Stimulated activated CD8-positive, alpha-beta memory T cell treated with anti-CD3 and anti-CD28 coated beads, Interleukin-15, amount 100 ng/mL, for 4 hours (primary cell): ENCODE measurements at regions not wholly inside any gene's neighbourhood (a gene's known extent, or its start where the extent isn't known, plus 50 kb on each side); places are given as distances from the start of the nearest gene placed in this dataset.

ENCODE experiments used
- DNase-seq, 2 donors: peaks; one replicate each; pipeline ENCODE4 v3.0.0-alpha.2; 2020; ENCODE audit warnings: low read depth in 2 of 2

DNA sequence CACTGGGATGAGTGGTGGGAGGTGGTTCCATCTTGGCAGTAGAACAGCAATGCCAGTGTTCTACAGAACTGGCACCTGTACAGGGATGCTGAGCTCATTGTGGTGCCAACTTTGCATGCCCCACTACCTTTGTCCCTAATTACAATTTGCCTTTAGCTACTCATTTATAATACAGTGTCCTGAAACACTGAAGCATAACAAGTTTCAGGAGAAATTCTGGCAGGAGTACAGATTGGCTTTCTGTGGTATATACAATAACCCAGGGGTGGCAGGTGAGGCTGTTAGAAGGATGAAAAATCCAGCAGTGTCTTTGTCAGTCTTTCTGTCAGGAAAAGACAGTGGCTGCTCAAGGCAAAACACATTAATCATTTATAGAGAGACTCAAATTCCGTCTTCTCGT, 240.3 kb downstream of the FAM76B start:
- no peak for DNase-seq

DNA sequence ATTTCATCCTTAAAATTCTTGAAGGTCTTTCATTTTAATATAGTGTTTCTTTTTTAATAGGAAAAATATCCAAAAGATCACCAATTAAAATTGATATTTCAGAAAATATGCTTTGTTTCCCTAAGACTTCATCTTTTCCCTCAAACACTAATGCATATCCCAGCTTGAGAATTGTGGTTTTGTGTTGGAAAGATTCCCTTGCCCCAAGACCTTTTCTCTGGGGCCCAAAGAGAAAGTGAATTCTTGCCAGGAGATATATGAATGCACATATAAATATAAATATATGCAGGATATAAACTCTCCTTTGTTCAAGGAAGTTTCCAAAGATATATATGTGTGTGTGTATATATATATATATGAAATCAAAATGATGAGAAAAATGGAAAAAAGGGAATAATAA, 241.2 kb downstream of the FAM76B start:
- DNase-seq = no peak

DNA sequence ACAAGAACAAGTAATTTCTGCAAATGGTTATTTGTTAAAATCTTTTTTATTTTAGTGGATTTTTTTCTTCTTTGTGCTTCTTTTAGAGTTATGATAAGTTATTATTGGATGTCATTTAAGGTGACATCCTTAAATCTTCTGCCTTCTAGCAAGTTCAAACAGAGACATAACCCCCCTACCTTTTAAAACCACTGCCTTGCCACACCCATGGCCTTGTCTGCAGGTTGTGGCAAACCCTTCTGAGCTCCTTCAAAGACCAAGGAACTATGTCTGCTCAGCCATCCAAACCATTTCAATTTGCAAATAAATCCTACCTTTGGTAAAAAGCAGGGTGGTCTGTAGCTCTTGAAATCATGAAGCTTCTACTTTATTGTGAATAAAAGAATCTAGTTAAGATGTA, 241.6 kb downstream of the FAM76B start:
- DNase-seq = no peak

DNA sequence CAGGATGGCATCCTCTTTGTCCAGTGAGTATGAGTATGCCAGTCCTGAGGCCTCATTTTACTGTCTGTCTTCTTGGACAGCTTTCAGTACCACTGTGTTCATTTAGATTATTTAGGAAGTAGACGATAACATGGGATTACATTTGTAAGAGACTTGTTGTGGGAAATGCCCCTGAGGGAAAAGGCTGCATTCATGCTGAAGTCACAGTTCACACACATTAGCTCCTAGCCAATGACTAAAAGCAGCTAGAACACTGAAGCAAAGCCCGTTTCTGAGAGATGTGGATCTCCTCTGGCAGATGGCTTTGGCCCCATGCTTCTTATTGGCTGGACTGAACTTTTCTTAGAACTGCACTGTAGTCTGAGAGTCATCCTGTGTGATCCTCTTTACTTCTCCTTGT, 242.4 kb downstream of the FAM76B start:
- no peak for DNase-seq

DNA sequence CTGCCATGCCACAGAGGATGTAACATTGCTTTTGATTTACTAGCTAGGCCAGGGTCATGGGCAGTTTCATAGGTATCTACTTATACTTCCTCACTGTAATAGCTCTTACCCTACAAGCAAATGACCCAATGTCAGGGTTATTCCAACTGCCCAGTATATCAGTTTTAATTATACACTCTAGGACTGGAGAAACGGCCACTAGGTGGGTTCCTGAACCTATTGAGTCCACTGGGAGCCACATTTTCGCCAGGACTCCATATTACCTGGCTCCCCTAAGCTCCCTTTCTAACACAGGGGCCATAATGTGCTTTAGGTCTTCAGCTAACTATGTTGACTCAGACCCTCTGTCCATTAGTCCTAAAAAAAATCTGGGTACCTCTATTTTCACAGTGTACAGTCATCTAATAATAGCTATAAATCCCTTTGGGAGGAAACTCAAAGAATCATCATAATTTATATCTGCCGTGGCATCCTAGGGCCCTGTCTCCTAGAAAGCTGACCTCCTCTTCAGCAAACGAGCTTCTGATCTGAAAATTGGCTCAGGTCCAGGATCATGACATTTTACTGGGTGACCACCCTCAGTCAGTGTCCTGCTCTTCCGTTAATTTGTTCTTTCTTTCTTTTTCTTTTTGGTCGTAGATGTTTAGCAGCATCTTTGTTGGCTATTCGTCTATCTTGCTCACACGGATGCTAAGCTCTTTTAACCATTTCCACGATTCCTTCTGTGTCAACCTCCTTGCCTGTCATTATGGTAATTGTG, 244.3 kb downstream of the FAM76B start:
- no peak for DNase-seq

DNA sequence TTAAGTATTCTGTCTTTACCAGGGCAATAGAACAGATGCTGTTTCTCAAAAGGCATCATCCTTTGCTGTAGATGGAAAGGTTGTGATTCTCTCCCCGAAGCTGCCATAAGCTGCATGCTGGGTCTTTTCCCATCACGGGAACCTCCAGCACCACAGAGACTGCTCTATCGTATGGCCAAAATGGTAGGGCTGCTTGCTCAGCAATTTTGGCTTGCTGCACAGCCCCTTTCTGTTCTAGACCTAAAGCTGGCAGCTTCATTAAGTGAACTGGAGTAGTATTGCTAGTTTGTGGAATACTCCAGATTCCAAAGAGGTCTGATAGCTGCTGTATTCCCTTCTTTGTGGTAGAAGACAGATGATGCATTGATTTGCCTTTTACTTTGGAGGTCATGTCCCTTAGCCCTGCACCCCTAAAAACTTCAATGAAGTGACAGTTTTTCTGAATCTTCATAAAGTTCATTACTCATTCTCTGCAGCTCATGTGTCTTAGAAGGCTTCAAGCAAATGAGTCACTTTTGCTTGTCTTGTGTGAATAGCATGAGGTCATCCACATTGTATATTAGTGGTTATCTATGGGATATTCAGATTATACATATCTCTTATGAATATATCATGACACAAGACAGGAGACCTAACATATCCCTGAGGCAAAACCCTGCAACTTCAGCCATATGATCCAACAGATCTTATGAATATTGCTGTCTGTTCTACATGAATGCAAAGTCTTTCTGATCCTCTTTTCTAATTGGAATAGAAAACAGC, 245.3 kb downstream of the FAM76B start:
- no peak for DNase-seq

DNA sequence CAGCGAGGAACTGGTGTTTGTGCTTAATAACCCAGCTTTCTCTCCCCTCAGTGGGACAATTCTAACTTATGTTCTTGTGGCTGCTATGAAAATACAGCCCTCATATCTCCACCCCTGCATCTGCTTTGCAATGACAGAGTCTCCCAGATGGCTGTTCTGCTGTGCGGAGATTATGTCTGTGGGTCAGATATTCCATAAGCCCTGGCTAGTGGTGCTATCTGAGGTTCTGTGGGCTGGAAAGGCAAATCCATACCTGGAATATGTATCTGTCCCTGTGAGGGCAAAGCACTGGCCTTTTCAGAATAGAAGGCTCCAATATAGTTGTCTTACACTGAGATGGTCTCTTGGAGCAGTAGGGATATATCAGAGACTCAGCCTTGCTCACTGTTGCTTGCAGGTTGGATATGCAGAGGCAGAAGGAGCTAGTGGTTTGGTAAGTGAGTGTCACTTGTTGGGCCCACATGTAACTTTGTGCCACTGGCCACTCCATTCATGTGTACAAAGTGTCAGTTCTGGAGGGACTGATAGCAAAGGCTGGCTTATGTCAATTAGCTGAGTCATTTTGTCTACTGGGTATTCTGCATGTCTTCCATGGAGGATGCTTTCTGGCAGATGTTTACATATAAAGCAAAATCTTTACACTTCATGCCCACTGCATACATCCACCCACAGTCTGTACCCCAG, 246.6 kb downstream of the FAM76B start:
- no peak for DNase-seq

DNA sequence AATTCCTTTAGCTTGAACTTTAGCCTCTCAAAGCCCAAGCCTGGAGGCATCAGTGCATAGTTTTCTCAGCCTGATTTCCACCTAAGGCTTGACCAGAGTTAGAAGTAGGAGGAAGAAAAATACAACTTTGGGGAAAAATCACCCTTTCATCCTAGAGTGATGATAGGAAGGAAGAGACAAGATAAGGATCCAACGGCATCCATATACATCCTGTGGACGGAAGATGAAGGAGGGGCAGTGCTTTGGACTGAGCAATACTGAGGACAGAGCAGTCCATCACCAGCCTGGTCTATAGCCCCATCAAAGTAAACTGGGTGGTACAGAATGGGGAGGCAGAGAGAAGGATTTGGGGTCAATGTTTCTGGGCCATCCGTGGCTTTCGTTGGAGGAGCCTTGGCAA, 247.9 kb downstream of the FAM76B start:
- DNase-seq = no peak

DNA sequence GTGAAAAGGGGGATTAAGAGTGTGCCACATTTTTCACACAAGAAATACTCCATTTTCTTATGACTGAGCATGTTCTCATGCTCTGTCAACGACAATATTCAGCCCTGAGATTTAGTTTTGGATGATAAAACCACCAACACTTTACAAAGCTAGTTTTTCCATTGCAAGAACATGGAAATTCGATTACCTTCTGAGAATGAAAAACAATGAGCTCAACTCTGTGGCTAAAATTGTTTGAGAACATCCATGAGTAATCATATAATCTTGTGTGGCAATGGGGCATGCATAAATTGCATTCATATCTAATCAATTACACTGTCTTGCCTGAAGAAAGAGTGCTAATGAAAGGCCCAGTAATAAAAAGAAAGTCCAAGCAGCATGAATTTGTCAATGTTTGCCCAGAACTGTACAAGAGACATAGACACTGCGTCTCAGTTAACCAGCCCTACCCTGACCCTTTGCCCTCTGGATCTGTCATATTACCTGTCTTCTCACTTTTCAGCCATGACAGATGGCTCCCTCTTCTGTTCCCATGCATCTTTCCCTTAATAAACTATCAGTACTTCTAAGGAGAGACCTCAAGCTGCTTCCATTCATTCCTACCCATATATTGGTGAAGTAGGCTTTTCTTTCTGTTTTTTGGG, 253.4 kb downstream of the FAM76B start:
- DNase-seq = no peak

DNA sequence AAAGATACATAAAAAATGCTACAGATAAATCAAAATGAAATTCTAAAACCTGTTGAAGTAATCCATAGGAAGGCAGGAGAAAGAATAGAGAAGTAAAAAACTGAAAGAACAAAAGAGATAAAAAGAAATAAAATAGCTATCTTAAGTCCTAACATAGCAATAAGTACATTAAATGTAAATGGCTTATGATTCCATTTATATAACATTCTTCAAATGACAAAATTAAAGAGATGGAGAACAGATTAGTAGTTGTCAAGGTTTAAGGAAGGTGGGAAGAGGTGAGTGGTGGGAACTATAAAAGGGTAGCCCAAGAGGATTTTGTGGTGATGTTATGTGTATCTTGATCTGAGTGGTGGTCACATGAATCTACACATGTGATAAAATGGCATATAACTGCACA, 254.8 kb downstream of the FAM76B start:
- DNase-seq = no peak

DNA sequence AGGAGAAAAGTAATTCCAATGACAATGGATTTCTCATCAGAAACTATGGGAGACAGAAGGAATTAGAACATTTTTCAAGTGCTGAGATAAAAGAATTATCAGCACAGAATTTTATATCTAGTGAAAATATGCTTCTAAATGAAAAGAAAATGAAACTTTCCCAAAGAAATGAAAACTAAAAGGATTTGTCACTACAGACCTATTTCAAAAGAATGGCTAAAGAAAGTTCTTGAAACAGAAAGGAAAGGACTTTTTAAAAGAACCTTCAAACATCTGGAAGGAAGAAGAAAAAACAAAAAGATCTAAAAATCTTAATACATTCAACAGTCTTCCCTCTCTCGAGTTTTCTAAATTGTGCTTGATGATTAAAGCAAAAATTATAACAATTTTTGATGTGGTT, 255.4 kb downstream of the FAM76B start:
- no peak for DNase-seq

DNA sequence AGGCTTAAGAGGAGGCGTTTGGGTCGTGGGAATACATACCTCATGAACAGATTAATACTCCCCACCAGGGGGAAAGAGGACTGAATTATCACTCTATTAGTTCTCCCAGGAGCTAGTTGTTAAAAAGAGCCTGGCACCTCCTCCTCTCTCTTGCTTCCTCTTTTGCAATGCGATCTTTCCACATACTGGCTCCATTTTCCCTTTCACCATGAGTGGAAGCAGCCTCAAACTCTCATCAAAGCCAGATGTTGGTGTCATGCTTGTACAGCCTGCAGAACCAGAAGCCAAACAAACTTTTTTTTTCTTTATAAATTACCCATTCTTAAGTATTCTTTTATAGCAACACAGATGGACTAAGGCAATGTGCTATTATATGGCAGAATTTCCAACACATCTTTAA, 258.5 kb downstream of the FAM76B start:
- no peak for DNase-seq

DNA sequence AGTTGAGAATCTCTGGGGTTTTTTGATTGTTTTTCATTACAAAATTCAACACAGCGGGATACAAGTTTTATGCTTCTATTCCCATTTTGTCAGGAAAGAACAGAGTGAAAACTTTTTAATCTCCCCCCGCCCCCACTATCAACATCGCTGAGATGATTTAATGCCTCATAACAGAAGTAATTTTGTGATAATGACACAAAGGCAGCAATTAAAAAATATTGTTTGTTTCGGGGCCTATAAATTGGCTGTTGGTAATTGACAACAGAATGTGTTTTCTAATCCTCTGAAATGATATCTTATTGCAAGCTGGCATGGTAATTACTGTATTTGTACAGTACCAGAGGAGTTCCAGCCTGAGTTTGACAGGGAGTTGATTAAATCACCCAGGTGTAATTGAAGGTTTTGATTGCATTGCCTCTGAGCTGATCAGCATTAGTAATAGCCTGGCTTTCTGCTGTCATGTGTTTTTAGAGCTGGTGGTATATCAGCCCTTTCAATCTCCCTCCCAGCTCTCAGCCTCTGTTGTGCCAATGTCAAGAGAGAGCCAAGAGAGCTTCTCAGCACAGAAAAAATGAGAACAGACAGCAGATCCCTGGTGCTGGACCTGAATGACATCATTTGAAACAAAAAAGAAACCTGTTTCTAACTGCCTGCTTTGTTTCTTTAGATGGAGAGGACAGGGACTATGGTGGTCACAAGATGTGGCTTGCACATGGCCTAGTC, 265.1 kb downstream of the FAM76B start:
- no peak for DNase-seq

DNA sequence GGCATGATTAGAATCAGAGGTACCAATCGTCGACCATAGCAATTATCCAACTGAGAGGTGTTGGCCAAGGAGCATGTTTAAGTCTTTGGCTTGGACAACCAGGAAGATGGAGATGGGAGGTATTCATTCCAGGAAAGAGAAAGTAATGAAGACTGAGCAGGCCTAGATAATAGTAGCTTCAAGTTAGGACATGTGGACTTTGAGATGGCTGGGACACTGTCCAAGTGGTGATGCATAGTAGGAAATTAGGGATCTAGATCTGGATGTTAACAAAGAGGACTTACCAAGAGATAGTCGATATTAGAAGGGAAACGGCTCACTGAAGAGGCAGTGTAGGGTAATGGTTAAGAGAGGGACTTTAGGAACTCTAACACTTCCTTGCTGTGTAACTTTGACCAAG, 266.7 kb downstream of the FAM76B start:
- DNase-seq = no peak

DNA sequence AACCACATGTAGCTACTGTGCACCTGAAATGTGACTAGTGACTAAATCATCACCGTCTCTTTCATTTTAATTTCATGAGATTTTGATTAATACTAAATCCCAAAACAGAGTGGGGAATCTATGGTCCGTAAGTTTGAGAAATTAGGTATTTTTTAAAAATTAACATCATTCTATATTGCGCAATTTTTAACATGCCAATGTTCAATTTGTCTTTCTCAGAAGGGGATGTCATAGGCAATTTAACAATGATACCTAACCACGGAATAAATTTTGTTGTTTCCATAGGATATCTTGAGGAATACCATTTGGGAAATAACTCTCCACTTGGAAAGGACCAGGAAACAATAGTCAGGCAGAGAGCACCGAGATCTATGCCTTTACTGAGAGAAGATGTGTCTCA, 267.7 kb downstream of the FAM76B start:
- no peak for DNase-seq

DNA sequence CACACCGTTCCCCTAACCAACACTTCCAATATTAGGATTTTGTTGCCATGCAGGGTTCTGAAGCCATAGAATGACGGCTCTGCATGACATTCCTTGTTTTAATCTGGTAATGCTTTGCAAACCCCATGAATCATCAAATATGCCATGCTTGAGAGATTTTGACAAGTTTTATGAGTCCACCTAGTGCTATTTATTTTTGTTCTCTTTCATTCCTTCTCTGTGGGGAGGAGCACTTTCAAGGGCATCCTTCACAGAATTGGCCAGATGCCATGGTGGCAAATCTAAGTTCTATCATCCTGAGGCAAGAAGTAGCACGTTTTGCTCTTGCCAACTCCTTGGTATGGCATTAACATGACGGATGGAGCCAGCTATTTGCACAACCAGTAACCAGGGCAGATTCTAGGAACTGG, 268.4 kb downstream of the FAM76B start:
- no peak for DNase-seq

DNA sequence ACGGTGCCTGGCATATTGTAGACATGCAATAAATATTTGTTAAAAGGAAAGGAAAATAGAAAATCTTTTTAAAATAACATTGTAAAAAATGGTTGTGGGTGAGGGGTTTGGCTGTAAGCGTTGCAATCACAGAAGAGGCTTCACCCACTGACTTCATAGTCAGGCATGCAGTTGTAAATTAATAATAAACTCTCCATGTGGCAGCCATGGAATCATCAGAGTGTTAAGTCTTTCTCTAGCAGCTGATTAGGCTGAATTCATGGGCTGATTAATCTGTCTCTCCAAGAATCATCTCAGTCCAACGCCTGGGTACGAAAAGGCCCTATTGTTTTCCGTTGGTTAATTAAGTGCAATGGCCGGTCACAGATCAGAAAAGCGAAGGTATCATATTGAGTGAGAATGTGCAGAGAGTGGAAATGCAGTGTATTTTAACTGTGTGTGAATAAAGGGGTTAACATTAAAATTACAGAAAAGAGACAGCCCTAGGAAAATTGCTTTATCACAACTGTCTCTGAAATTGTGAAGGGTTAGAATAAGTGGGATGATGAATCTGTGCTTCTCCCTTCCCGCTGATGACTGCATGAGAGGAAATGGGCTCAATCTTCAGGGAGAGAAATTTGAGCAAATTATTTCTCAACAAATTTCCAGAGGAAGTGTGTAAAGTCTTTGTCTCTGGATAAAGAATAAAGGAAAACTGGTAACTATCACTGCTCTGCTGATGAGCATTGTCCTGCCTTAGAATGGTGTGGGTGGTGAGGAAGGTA, 269.0 kb downstream of the FAM76B start:
- no peak for DNase-seq

DNA sequence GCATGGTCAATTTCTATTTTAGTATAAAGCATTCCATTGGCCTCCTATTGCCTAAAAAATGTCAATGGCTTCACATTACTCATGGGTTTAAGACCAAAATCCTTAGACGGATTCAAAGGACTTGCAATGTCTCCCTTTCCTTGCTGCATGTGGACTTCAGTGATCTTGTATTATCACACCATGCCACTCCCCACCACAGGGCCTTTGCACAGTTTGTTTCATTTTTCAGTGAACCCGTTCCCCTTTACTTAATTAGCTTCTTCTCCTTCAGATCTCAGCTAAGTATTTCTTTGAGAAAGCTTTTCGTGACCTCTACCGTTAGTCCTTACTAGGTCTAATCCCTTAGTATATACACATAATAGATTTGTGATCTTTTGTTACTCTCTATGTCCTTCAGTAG, 269.7 kb downstream of the FAM76B start:
- DNase-seq = no peak

DNA sequence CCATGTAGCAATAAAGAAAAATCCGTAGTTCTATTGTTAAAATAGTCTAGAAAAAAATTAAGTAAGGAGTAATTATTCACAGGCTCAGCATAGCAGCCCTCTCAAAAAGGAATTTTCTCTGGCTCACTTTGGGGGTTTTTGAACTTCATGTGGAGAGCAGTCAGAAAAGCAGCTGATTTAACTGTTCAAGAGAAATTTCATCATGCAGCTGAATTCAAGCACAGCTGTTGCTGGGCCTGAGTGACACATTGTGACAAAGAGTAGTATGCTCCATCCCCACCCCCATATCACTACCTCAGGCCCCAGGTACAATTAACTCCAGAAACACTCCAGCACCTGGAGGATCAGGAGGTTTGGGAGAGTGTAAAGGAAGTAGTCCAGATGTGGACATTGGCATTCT, 272.1 kb downstream of the FAM76B start:
- no peak for DNase-seq

DNA sequence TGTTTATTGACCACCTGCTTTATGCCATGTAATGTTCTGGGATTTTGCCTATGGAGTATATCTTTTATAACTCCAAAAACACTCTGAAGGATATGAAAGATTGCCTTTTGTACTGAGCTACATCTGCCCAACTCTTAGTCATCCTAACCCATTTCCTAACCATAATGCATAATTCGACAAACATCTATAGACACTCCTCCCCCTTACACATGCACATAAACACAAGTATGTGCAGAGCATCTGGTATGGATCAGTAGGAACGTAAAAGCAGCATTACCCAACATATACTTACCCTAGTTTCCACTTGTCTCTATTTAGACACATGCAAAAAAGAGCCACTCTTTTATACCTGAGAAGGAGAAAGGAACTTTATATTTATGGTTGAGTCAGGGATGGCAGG, 272.8 kb downstream of the FAM76B start:
- no peak for DNase-seq

DNA sequence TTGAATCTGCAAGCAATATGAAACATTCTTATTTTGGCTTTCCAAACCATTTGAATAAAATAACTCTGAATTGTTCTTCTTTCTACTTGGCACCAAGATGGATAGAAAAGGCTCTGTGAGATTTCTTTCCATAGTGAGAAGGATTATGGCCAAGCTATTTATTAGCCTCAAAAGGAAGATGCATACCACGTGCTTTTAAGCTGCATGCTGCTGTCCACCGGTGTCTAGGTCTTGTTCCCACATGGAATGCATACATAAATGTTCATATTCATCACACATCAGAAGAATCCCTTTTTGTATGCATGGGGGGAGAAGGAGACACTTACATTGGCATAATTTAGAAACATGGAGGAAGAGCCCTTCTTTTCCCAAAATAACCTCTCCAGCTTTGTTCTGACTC, 273.4 kb downstream of the FAM76B start:
- no peak for DNase-seq
